BLaER1 treated with 17β-estradiol and CSF1 and Interleukin-3, amounts not matched to agents 10 nM and 100 nM (cell line): ENCODE measurements at regions not wholly inside any gene's neighbourhood (a gene's known extent, or its start where the extent isn't known, plus 50 kb on each side); places are given as distances from the start of the nearest gene placed in this dataset.
"Not testable (repeated sequence)": the region's sequence is repeated elsewhere in the genome, so short reads cannot be mapped to it uniquely, and the experiment has no call there.

Experiments used
- H3K27ac ChIP-seq, 11 experiments: shearing (Covaris generic); formaldehyde crosslinking; 2 replicates each; pipeline ENCODE4 v1.8.1; 2022
- H3K27me3 ChIP-seq, 11 experiments: shearing (Covaris generic); formaldehyde crosslinking; 2 replicates each; pipeline ENCODE4 v1.8.1; 2022
- H3K36me3 ChIP-seq, 11 experiments: shearing (Covaris generic); formaldehyde crosslinking; 2 replicates each; pipeline ENCODE4 v1.8.1; 2022
- H3K4me1 ChIP-seq, 10 experiments: shearing (Covaris generic); formaldehyde crosslinking; 2 replicates each; pipeline ENCODE4 v1.8.1; 2022
- H3K4me2 ChIP-seq, 11 experiments: shearing (Covaris generic); formaldehyde crosslinking; 2 replicates each; pipeline ENCODE4 v1.8.1; 2022
- H3K4me3 ChIP-seq, 10 experiments: shearing (Covaris generic); formaldehyde crosslinking; 2 replicates each; pipeline ENCODE4 v1.8.1; 2022
- H3K9ac ChIP-seq, 11 experiments: shearing (Covaris generic); formaldehyde crosslinking; 2 replicates each; pipeline ENCODE4 v1.8.1; 2022
- H3K9me3 ChIP-seq, 11 experiments: shearing (Covaris generic); formaldehyde crosslinking; replicated peaks in 1 of 11; 2 replicates each; pipeline ENCODE4 v1.8.1; 2022
- H4K20me1 ChIP-seq, 11 experiments: shearing (Covaris generic); formaldehyde crosslinking; 2 replicates each; pipeline ENCODE4 v1.8.1; 2022
- Cebpa-rat ChIP-seq, 11 experiments: shearing (Covaris generic); IDR thresholded peaks; 2 replicates each; pipeline ENCODE4 v1.8.1; 2022

DNA sequence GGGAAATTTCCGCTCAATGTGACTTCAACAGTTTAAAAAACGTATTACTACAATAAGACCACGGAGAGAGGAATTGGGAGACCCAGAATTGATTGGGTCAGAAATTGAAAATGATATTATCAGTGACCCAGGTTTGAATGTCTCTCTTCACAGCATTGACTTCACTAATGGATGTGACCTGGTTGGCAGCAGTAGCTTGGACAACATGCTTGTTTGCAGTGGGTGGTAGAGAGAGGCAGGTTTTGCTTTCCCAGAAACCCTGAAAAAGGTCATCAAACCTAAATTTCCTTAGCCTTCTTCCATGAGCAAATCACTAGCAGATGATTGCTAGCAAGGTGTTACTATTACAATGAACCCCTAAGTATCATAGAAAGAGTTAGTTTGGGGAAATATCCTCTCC lies 89.7 kb upstream of the ANTXRL start:
- Histone ChIP-seq H3K4me2 (no peak overlapping the region), H3K9me3 (no peaks in the 10 kb centered on the region), H3K9ac (no peak overlapping the region), H4K20me1 (no peaks in the 10 kb centered on the region), H3K4me3 (no peak overlapping the region), H3K27ac (no peak overlapping the region), H3K27me3 (no peaks in the 10 kb centered on the region), H3K4me1 (no peaks in the 10 kb centered on the region), H3K36me3 (no peaks in the 10 kb centered on the region)
- TF ChIP-seq Cebpa-rat (IDR thresholded peaks at IDR 0.05), result no peak

DNA sequence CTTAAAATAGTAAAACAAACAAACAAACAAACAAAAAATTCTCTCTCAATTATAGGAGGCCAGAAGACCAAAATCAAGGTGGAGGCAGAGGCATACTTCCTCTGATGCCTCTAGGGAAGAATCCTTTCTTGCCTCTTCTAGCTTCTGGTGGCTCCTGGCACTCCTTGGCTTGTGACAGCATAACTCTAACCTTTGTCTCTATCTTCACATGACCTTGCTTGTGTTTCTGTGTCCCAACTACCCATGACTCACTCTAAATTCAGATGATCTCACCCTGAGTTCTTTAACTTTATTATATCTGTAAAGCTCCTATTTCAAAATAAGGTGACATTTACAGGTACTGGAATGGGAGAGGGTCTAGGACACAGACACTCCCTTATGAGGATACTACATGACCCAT lies 88.3 kb upstream of the ANTXRL start:
- Histone ChIP-seq H3K27ac (no peak overlapping the region), H3K4me3 (no peak overlapping the region), H3K4me1 (no peaks in the 10 kb centered on the region), H3K36me3 (no peaks in the 10 kb centered on the region), H4K20me1 (no peaks in the 10 kb centered on the region), H3K4me2 (no peak overlapping the region), H3K9ac (no peak overlapping the region), H3K27me3 (no peaks in the 10 kb centered on the region), H3K9me3 (no peaks in the 10 kb centered on the region)
- TF ChIP-seq Cebpa-rat (IDR thresholded peaks at IDR 0.05), result no peak

DNA sequence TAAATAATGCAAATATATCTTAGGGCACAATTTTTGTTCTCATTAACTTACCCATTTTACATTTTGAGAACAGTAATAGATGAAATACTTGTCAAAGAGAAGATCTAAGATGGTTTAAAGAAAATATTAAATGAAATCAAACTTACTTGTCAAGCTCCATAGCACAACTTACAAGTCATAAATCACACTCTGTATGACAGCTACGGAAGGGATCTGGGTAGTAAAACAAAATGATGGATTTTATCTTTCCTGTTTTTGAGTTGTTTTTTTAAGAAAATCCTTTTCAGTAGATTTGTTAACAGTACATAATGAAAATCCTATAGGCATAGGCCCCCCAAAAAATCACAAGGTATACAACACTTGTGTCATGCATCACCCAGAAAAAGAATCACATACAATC lies 84.4 kb upstream of the ANTXRL start:
- H3K4me3 ChIP-seq, H3K9me3 ChIP-seq, H3K27ac ChIP-seq, H3K4me1 ChIP-seq, H3K4me2 ChIP-seq, H3K9ac ChIP-seq, H3K27me3 ChIP-seq, H3K36me3 ChIP-seq, H4K20me1 ChIP-seq: not testable (repeated sequence)

DNA sequence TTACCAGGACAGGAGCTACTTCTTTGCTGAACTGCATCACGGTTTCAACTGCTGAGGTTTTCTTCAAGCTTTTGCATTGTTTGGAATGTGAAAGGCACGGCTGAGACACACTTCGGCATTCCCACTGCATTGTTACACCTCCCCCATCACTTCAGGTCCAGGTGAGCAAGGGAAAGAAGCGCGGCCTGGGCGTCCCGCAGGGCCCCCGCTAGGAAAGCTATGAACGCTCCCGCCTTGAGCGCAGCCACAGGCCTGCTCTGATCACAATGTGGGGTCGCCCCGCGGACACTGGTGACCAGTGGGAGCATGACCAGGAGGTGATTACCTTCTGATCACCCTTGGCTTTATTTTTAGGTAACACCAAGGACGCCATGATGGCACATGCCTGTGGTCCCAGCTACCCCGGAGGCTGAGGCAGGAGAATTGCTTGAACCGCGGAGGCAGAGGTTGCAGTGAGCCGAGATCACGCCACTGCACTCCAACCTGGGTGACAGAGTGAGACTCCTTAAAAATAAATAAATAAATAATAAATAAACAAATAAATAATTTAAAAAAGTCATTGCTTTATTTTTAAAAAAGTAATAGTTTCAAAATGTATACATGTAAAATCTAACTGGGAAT lies 82.2 kb upstream of the ANTXRL start:
- H3K4me2 ChIP-seq, H3K9me3 ChIP-seq, H3K36me3 ChIP-seq, H4K20me1 ChIP-seq, H3K4me1 ChIP-seq, H3K4me3 ChIP-seq, H3K27me3 ChIP-seq, H3K9ac ChIP-seq, H3K27ac ChIP-seq: not testable (repeated sequence)

DNA sequence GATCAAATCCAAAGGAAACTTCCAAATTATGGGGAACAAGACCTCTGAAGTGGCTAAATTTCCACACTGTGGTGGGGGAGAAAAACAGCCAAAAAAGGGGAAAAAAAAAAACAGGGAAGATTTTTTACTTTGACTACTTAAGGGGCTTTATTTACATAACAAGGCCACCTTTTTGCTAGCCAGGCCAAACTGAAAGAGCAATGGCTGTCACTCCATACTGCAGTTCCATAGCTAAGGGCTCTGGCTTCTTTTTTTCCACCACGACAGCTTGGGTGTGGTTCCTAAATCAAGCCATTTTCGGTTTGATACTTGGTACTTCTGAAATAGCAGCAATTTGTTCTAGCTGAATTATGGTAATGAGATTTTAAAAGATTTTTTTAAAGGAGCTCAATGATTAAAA lies 76.4 kb upstream of the ANTXRL start:
- H3K9me3 ChIP-seq, H3K27ac ChIP-seq, H3K9ac ChIP-seq, H3K4me1 ChIP-seq, H3K4me2 ChIP-seq, H3K27me3 ChIP-seq, H3K4me3 ChIP-seq, H3K36me3 ChIP-seq, H4K20me1 ChIP-seq: not testable (repeated sequence)

DNA sequence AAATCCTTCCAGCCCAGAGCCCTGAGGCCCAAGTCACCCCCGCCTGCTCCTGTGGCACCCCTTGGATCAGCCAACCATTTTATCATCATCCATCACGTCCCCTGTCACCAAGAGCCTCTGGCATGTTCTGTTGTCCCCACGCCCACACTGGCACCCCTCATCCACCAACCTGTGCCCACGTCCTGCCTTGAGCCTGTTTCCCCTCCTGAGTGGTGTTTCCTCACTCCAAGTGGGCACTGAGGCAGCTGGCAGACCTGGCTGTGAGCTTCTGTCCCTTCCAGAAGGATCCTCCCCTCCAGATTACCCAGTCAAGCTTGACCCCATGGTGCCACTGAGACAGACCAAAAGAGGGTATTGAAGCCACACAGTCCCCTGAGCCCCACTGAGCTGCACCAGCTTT lies 71.4 kb upstream of the ANTXRL start:
- Histone ChIP-seq H3K4me1 (peaks cover 0 to 29% (median 15%) of the 10 kb centered on the region in 10 experiments; a peak in 18 of 20 replicates), H3K9me3 (no peaks in the 10 kb centered on the region)
- no peak for TF ChIP-seq Cebpa-rat (IDR thresholded peaks at IDR 0.05)

DNA sequence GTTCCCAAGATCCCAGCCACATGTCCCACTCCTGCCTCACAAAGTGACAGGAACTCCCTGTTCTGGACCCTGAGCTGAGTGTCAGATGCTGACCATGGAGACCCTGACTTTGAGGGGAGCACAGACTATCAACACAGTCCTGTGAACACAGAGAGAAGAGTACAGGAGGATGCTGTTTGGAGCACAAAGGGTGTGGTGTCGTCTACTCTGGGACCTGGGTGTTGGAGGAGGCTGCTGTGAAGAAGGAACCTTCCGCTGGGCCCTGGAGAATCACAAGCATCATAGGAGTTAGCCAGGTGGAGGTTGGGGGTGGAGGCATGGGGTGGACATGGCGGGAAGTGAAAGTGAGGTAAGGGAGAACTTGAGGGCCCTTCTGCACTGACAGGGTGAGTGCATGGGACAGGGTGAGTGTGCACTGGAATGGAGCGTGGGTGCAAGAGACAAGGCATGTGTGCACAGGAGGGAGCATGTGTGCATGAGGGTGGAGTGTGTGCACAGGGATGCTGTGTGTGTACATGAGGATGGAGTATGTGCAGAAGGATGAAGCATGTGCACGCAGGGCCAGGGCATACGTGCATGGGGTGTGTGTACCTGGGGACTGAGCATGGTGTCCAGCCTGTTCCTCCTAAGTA lies 70.7 kb upstream of the ANTXRL start:
- H3K9me3 ChIP-seq, result no peaks in the 10 kb centered on the region
- H3K27me3 ChIP-seq, result no peaks in the 10 kb centered on the region
- no peak overlapping the region for H3K9ac ChIP-seq
- peaks cover 0 to 31% (median 16%) of the 10 kb centered on the region in 10 experiments; a peak in 18 of 20 replicates for H3K4me1 ChIP-seq
- TF ChIP-seq Cebpa-rat (IDR thresholded peaks at IDR 0.05), result no peak
- no peak overlapping the region for H3K27ac ChIP-seq
- no peaks in the 10 kb centered on the region for H3K36me3 ChIP-seq
- no peak overlapping the region for H3K4me2 ChIP-seq
- H4K20me1 ChIP-seq, result no peaks in the 10 kb centered on the region; a peak in 2 of 22 replicates
- no peak overlapping the region for H3K4me3 ChIP-seq

More for the DNA sequence above, 71.4 kb upstream of the ANTXRL start:
- Histone ChIP-seq H4K20me1 (no peaks in the 10 kb centered on the region; a peak in 2 of 22 replicates), H3K27me3 (no peaks in the 10 kb centered on the region), H3K27ac (no peak overlapping the region), H3K9ac (no peak overlapping the region), H3K4me2 (no peak overlapping the region), H3K4me3 (no peak overlapping the region), H3K36me3 (no peaks in the 10 kb centered on the region)

DNA sequence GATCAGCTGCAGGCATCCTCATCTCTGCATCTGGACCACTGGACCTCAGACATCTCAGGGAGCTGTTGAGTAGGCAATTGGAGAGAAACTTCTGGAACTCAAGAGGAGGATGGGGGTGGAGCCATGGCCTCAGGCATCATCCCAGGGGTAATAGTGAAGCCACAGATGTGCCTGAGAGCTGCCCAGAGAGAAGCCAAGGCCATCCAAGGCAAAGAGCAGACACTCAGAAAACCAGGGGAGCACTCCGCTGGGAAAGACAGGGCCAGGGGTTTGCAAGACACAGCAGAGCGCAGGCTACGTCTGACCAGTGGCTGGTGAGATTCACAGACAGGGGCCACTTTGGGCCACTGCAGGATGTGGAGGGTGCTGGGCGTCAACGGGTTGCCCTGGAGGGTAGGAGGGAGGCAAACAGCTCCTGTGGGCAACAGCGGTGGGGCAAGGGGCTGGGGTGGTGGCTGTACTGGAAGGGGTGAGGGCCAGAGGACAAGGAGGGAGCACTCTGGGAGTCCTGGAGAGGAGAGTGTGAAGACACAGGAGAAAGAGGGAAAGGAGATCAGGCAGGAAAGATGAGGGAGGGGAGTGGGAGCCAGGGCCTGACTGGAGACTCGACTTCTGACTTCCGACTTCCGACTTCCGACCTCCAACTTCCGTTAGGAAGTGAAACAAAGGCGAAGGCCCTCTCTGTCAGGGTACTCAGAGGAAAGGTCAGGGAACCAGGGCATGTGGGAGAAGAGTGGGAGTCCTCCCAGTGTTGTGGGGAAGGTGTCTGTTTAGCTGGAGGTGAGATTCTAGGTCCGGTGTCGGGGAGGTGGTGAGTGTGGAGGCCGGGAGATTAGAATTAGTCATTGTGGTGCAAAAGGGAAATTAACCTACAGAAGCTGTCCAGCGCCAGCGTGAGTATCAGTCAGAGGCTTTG lies 69.7 kb upstream of the ANTXRL start:
- Histone ChIP-seq H3K27ac (no peak overlapping the region), H3K4me1 (peaks cover 0 to 31% (median 16%) of the 10 kb centered on the region in 10 experiments; a peak in 18 of 20 replicates), H3K4me2 (no peak overlapping the region), H3K9me3 (no peaks in the 10 kb centered on the region), H3K36me3 (no peaks in the 10 kb centered on the region), H4K20me1 (no peaks in the 10 kb centered on the region; a peak in 2 of 22 replicates), H3K9ac (no peak overlapping the region), H3K27me3 (no peaks in the 10 kb centered on the region), H3K4me3 (no peak overlapping the region)
- no peak for TF ChIP-seq Cebpa-rat (IDR thresholded peaks at IDR 0.05)

DNA sequence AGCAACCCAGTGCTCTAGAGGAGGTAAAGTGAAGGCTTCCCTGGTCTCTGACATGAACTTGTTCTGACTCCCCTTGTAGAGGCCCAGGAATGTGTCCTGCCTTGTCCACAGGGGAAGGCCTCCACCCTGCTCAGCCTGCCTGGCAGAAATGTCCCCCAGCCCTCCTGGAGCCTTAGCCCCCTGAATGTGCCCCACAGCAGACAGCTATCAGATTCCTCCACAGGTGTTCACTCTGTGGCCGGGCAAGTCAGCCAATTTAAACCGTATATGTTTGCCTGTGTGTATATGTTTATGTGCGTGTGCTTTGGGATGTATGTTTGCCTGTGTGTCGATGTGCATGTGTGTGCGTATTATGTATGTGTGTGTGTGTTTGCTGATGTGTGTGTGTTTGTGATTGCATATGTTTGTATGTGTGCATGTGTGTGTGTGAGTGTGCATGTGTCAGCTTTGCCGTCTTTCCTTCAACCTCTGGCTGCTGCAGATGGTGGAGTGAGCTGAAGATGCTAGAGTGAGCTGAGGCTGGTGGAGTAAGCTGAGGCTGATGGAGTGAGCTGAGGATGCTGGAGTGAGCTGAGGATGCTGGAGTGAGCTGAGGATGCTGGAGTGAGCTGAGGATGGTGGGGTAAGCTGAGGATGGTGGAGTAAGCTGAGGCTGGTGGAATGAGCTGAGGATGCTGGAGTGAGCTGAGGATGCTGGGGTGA lies 68.9 kb upstream of the ANTXRL start:
- H3K36me3 ChIP-seq, result no peaks in the 10 kb centered on the region
- 0 out of 22 replicates have a peak, but pooled peaks cover 0 to 1% (median 0%) of the 10 kb centered on the region in 11 experiments for H3K9me3 ChIP-seq
- peaks cover 0 to 31% (median 16%) of the 10 kb centered on the region in 10 experiments; a peak in 18 of 20 replicates for H3K4me1 ChIP-seq
- no peaks in the 10 kb centered on the region; a peak in 2 of 22 replicates for H4K20me1 ChIP-seq
- H3K4me3 ChIP-seq, result no peak overlapping the region
- no peak overlapping the region for H3K4me2 ChIP-seq
- TF ChIP-seq Cebpa-rat (IDR thresholded peaks at IDR 0.05), result no peak
- H3K27me3 ChIP-seq, result no peaks in the 10 kb centered on the region
- H3K9ac ChIP-seq, result no peak overlapping the region
- H3K27ac ChIP-seq, result no peak overlapping the region
